Ecto neural progenitor cell (in vitro differentiated cells): ENCODE measurements at regions not wholly inside any gene's neighbourhood (a gene's known extent, or its start where the extent isn't known, plus 50 kb on each side); places are given as distances from the start of the nearest gene placed in this dataset.

Source experiments
- DNase-seq: peaks from one replicate; pipeline ENCODE4 v3.0.0-alpha.2; 2018; ENCODE audit warnings: low spot score

DNA sequence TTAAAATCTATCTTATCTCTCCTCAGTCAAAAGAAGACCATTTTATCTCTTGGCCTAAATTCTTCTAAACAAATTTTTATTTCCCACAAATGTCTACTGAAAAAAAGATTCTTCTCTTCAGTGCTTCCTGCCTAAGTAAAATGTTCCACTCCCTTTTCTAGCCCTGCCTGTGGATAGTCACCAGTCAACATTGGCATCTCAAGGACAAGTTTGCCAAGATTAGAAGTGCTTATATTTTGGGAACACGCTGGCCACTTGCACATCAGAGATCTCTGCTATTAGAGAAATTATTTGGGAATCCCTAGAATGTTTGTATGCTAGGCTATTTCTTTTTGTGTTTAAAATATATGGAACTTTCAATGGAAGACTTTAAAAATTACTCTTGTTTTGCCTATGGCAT, 758.2 kb upstream of the CDH7 start:
- DNase-seq = no peak

DNA sequence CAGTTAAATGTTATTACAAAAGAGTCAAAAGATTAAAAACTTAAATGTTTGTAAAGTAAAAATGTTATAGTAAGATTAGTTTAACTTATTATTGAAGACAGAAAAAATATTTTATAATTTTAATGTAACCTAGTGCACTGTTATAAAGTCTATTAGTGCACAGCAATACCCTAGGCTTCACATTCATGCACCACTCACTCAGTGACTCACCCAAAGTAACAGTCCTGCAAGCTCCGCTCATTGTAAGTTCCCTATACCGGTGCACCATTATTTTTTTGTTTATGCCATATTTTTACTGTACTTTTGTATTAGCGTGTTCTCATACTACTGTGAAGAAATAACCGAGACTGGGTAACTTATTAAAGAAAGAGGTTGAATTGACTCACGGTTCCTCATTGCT, 759.7 kb upstream of the CDH7 start:
- no peak for DNase-seq

DNA sequence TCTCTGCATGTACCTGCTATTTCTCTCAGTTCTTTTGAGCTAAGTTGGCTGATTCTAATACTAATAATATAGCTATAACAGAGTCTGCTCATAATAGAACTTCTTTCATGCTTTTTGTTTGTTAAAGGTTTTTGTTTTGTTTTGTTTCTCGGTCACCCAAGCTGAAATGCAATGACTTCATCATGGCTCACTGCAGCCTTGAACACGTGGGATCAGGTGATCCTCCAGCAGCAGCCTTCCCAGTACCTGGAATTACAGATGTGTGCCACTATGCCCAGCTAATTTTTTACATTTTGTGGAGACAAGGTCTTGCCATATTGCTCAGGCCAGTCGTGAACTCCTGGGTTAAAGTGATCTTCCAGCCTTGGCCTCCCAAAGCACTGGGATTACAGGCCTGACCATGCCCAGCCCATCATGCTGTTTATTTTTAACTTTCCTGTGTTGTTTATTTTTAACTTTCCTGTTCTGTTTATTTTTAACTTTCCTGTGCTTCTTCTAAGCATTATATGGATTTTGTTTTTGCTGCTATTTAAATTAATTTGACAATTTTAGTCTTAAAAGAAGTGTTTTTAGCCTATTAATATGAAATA, 763.8 kb upstream of the CDH7 start:
- no peak for DNase-seq

DNA sequence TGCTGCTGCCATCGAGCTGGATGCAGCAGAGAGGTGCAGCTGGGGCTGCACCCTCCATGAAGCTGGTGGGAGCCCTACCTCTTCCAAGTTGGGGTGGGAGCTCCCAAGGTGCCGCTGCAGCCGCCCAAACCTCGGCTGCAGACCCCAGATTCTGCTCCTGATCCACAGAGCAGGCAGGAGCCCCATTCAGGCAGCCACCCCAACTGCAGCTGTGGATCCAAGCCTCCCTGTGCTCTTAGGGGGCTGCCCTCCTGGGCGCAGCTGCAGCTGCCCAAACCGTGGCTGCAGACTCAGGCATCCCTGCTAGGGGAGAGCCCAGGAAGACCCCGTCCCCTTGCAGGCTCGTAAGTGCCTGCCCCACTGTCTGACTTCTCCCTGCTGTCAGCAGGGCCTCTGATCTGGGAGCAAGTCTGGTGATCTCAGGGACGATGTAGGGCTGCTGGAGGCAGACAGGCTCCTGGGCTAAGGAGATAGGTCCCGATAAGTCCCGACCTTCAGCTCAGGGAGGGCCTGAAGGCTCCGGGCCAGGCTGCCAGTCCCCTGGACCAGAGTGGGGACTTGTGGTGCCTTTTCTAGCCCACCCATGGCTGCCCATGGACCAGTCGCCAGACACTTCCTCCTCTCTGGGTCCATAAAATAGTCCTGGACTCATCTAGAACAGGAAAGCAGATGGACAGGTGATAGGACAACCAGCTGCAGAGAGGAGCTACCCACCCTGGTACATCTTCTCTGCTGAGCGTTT, 767.1 kb upstream of the CDH7 start:
- DNase-seq = no peak

DNA sequence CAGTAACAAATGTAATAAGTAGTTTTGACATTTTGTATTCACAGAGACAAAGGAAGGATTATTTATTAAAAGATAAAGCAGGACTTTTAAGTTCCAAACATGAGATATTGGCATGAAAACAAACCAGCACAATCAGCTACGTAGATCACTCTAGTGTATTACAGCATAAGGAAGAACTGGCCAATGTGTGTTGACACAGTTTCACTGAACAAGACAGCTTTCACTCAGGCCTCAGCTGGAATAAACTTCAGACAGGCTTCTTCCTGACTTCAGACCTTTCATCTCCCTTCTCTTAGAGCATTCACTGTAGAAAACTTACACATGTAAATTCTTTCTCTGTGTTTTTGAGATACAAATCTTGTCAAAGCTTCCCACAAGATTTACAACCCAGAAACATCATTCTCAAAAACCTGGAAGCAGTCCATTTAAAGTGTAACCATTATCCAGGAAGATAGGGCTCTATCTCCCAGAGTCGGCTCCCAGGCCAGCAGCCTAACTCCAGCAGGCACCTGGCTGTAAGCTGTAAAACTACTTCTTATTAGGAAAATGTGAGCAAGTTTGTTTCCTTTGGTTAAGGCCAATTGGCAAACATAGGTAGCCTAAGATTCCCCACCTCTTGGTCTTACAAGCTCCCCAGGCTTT, 768.3 kb upstream of the CDH7 start:
- DNase-seq = no peak

DNA sequence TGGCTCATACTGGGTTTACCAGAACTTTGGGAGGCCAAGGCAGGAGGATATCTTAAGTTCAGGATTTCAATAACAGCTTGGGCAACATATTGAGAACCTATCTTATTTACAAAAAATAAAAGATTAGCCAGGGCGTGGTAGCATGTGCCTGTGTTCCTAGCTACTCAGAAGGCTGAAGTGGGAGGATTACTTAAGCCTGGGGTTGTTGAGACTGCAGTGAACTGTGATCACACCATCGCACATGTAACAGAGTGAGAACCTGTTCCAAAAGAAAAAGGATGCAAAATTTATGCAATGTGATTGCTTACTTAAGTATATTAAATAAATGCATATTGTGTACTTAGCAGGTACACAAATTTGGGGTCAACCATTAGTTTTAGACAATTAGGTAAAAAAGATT, 768.9 kb upstream of the CDH7 start:
- DNase-seq = no peak

DNA sequence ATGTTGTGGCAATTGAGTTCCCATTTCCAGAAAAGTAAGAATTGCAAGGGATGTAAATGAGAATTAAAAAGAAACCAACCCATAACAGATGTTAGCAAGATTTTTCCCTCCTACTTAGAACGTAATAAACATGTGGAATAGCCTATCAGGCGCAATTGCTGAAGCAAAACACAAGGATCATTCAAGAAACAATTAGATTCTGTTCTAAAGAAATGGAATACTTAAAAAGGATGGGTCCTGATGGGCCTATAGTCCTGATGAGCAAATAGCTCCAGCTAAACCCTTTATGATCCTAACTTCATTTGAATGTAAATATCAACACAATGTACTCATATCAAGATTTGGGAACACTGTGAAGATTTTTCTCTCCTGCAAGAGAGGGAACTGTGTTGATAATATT, 771.0 kb upstream of the CDH7 start:
- no peak for DNase-seq

DNA sequence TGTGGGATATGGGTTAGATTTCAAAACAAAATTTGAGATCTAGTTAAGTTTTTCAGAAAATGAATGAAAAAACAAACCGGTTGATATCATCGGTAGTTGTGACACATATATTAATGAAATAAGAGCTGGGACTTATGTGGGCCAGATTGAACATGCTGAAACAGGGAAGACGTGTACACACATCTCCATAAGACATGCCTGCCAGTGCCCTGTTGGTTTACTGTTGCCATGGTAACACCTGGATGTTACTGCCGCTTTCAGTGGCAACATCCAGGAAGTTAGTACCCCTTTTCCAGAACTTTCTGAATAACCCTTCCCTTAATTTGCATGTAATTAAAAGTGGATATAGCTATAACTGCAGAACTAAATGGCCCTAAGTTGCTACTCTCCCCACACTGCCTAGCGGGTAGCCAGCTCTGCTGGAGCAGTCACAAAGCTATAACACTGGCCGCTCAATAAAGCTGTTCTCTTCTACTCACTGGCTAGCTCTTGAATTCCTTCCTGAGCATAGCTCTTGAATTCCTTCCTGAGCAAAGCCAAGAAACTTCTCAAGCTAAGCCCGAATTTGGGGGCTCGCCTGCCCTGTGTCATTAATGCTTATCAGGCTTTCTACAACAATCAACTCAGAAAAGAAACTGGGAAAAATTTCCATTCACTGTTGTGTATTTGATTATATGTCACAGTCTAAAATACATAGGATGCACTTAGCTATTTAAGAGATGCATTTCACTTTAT, 776.3 kb upstream of the CDH7 start:
- DNase-seq = no peak

DNA sequence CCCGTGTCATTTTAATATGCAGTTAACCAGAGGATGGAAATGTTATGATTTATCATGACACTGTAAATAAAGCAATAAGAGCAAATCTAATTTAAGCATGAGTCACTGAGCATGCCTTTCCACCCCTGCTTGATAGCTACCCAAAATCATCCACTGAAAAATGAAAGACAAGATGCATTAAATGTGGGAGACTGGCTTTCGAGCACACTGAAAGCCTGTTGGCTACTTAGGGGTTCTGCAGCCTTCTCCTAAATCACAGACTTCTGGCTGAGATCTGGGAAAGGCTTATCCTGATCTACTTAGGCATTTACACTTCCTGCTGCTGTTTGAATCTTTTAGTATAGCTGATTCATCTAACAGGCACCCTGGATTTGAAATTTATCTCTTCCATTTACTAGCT, 778.3 kb upstream of the CDH7 start:
- no peak for DNase-seq

DNA sequence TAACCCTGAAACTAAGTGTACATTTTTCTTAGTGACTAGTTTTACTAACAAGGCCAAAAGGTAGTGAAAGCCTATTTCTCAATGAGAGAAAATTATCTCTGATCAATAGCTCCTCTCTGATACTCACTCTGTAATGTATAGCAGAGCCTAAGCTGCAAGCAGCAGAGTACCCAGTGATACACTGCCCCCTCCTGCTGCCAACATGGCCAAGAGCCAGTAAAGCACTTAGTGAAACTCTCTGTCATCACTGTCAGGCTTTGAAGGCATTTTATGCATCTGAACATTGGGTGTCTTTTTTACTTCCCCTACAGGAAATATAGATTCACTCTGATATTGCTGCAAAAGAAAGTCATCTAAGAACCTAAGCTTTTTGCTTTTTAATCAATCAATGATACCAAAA, 784.1 kb upstream of the CDH7 start:
- DNase-seq = no peak

DNA sequence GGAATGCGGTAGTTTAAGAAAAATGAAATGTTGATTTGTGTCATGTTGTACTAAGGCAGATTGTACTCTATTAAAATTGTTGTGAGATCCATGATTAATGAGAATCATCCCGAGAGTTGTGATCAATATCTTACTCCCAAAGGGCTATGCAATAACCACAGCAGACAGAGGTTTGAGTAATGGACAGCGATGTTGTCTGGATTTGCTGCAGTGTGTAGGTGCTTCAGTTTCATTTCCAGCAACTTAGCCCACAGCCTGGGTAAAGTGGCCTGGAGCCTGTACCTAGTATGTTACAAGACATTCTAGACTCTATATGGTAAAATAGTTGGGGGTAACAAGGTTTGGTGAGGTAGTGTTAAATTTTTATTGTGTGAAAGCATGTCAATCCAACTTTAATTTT, 794.3 kb upstream of the CDH7 start:
- DNase-seq = no peak

DNA sequence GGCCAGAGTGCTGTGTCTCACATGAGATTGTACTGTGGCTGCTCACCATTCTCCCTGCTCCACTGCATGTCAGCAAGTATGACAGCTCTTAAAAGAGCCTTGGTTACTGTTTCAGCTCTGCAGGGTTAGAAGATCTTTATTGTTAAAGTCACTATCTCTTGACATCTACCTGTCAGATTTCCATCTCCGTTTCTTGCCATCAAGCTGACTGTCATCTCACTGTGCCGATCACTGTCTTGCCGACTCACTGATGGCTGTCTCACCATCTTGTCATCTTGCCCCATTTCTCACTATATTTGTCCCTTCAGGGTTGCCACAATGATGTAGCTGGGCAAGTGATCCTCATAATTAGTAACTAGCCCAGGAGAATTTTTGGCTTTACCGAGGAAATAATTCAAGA, 800.9 kb upstream of the CDH7 start:
- DNase-seq = no peak

DNA sequence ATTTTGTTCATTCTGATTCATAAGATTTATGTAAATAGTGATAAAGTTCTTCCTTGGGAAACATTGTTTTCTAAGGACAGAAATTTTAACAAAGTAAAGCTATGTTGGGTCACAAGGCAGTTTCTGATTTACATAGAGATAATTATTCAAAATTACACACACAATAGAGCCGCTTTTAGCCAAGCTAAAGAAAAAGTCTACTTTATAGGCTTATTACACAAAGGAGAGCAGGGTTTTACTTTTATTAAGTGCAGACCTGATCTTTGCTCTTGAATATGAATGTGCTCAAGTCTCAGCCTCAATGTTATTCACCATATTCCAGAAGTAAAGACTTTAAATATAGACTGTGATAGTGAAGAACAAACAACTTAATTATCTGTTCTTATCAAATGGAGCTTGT, 787.8 kb upstream of the LINC00305 start:
- DNase-seq = no peak

DNA sequence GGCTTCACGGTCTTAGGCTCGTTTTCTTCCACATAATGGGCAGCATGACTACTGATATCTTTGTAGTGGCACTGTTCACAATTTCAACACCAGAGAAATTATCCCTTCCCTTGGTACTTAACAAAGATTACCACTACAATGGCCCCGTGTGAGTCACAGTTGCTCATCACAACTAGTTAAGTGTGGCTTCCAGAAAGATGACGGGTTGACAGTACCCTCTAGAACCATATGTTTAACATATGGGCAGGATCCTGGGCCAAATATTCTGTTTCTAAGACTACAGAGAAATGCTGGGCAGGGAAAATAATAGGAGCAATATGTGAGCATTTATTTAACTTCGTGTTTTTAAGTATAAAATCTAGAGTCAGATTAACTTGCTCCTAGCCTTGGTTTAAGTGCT, 780.1 kb upstream of the LINC00305 start:
- DNase-seq = no peak

DNA sequence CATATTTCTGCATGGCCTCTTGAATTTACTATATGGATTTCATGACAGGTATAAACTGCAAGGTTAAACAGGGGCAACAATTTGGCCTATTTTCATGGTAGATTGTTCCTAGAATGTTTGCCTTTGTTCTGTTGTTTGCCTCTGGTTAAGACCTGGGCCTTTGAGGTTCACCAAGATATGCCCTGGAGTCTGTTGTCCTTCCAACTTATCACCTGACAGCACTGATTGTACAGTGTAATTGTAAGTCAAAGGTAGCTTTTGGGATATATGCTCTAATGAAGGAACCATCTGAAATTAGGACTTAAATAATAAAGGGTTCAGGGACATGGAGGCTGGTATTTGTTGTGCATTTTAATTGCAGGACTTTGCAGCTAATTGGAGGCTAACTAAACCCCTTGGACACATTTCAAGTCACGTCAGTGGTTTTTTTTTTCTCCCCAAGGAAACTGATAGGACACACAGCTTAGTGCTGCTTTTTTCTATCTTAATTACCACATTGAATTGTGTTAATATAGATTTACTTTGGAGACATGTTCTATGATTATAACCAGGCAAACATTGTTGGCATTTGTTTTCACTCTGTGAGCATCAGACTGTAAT, 771.2 kb upstream of the LINC00305 start:
- no peak for DNase-seq

DNA sequence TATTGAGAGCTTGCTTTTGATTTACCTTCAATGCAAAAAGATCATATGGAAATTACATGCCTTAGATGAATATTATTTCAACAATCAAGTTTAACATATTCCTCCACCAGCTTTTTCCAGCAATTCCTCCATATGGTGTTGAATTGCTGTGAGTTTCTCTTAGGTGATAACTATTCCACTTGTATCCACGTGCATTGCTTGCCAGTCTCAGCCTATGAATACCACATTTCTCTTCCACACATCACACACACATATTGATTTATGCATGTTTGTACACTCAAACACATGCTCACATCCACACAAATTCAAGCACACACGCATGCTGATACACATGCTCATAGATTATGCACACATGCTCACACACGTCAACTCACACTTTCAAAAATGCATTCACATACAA, 770.0 kb upstream of the LINC00305 start:
- no peak for DNase-seq

DNA sequence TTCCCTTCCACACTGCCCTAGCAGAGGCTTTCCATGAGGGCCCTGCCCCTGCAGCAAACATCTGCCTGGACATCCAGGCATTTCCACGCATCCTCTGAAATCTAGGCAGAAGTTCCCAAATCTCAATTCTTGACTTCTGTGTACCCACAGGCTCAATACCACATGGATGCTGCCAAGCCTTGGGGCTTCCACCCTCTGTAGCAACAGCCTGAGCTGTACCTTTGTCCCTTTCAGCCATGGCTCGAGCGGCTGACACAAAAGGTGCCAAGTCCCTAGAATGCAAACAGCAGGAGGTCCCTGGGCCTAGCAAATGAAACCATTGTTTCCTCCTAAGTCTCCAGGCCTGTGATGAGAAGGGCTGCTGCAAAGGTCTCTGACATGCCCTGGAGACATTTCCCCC, 744.5 kb upstream of the LINC00305 start:
- DNase-seq = no peak

DNA sequence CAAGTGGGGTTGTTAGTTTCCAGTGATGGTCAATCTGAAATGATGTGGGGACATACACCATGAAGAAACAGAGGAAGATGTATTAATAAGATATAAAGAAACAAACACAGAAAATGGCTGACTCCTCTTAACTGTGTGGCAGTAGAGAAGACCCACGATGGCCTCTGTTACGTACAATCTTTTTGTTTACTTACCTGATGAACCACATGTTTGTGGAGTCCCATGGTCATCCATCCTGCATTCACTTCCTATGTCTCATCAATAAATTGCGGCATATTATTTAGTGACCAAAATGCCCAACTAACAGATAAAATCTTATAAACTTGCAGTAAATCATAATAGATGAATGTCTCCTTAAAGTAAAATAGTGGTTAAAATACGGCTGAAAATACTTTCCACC, 740.1 kb upstream of the LINC00305 start:
- no peak for DNase-seq

DNA sequence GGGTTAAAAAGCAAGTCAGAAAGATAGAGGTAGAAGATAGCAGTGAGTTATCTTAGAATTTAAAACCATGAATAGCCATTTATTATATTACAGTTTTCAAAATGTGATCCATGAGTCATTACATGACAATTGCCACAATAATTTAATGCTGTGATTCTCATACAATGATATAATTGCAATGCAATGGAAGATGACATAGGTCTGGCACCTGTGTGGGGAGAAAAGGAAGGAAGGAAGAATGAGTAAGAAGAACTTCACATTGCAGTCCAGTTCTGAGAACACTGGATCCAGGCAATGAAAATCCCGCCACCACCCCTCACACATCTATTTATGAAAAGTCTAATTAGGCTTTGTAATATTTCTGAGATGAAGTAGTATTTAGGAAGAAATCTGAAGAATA, 738.1 kb upstream of the LINC00305 start:
- no peak for DNase-seq

DNA sequence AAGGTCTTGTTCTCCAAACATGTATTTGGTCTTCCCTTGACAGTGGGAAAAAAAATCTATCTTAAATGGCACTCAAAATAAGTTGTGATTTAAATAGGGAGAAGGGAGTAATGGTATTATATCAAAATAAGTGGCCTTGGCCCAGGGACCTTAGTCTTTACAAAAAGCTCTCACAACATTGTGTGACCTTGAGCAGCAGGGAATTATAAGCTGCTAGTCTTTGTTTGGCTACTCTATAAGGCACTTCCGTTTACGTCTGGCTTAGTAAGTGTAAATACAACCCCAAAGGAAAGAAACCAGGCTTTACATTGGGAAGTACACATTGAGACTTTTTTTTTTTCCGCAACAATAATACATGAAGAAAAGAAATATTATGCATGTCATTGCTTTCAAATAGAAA, 734.0 kb upstream of the LINC00305 start:
- no peak for DNase-seq

DNA sequence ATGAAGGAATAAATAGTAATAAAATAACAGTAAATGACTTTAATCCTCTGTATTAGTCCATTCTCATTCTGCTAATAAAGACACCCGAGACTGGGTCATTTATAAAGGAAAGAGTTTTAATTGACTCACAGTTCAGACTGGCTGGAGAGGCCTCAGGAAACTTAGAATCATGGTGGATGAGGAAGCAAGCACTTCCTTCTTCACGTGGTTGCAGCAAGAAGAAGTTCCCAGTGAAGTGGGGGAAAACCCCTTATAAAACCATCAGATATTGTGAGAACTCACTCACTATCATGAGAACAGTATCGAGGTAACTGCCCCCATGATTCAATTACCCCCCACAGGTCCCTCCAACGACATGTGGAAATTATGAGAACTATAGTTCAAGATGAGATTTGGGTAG, 727.9 kb upstream of the LINC00305 start:
- no peak for DNase-seq

DNA sequence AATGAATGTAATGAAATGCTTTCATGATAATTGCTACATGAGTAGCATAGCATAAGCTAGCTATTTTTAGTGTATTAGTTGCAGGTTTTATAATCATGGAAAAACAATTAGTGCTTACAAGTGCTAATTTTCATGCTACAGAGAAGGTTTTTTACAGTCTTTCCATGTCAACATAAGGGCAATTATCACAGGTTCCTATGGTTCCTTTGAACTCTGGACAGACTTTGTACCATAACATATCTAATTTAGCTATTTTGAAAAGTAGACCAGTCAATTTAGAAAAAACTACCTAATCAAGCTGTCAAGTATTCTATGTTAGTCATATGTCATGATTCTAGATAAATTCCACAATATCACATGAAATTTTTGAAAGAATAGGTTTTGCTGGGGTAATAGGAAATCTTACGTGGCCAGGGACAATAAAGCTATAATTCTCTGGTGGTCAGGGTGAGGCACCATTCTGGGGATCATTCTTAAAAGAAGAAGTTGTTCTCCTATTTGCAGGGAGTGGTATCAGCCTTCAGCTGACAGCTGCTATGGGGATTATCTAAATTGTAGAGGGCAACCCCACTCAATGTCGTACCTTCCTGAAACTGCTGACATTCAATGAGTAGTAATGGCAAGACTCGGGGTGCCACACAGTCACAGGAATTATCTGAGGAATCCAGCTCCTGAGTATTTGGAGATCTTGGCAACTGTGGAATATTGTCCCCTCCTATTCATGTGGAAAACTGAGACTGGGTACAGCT, 724.0 kb upstream of the LINC00305 start:
- DNase-seq = no peak
